ENCODE measurements at regions not wholly inside any gene's neighbourhood (a gene's known extent, or its start where the extent isn't known, plus 50 kb on each side); places are given as distances from the start of the nearest gene placed in this dataset.
"Not testable (repeated sequence)": the region's sequence is repeated elsewhere in the genome, so short reads cannot be mapped to it uniquely, and the experiment has no call there.

GRCh38 chr1:105260001-105260400 is 1510.3 kb downstream of the AMY1C start:
- ChIA-PET CTCF (no interaction called here), POLR2A (no interaction called here)
- intact Hi-C loops (cut with micrococcal nuclease), result no loop called here
- no peak for TF ChIP-seq CTCF (IDR thresholded peaks at IDR 0.05)
- Mint-ChIP-seq H3K36me3 (ENCODE audit: low read depth) (no peaks in the 10 kb centered on the region), H3K9me3 (peaks cover 8% of the 10 kb centered on the region), H3K4me3 (no peak overlapping the region), H3K27ac (no peak overlapping the region), H3K27me3 (no peaks in the 10 kb centered on the region), H3K4me1 (no peaks in the 10 kb centered on the region)
- ATAC-seq (ENCODE audit: low read depth) (no peak), DNase-seq (no peak)

- POLR2A ChIA-PET, result no interaction called here
Measured at GRCh38 chr1:105270966-105271365, 1521.3 kb downstream of the AMY1C start.

GRCh38 chr1:105272376-105272775 is 1522.7 kb downstream of the AMY1C start:
- DNase-seq; H3K36me3 Mint-ChIP-seq (ENCODE audit: low read depth); H3K27ac Mint-ChIP-seq; intact Hi-C loops (cut with micrococcal nuclease); ATAC-seq (ENCODE audit: low read depth); POLR2A ChIA-PET; H3K27me3 Mint-ChIP-seq; H3K4me3 Mint-ChIP-seq; CTCF ChIA-PET; H3K4me1 Mint-ChIP-seq: not testable (repeated sequence)
- peaks cover 11% of the 10 kb centered on the region for H3K9me3 Mint-ChIP-seq

More at GRCh38 chr1:105270966-105271365, 1521.3 kb downstream of the AMY1C start:
- no peak for ATAC-seq (ENCODE audit: low read depth)
- DNase-seq, result no peak
- H3K27ac Mint-ChIP-seq, result no peak overlapping the region
- no peaks in the 10 kb centered on the region for H3K27me3 Mint-ChIP-seq
- H3K4me3 Mint-ChIP-seq, result no peak overlapping the region
- peaks cover 11% of the 10 kb centered on the region for H3K9me3 Mint-ChIP-seq
- no peaks in the 10 kb centered on the region for H3K36me3 Mint-ChIP-seq (ENCODE audit: low read depth)
- no peaks in the 10 kb centered on the region for H3K4me1 Mint-ChIP-seq
- no peak for TF ChIP-seq CTCF (IDR thresholded peaks at IDR 0.05)
- intact Hi-C loops (cut with micrococcal nuclease), result no loop called here
- CTCF ChIA-PET, result no interaction called here

- no peak overlapping the region for H3K27ac Mint-ChIP-seq
- peaks cover 6% of the 10 kb centered on the region for H3K9me3 Mint-ChIP-seq
- ChIA-PET POLR2A (no interaction called here), CTCF (no interaction called here)
- no peak overlapping the region for H3K4me3 Mint-ChIP-seq
- no peaks in the 10 kb centered on the region for H3K4me1 Mint-ChIP-seq
- no peaks in the 10 kb centered on the region for H3K36me3 Mint-ChIP-seq (ENCODE audit: low read depth)
- no peaks in the 10 kb centered on the region for H3K27me3 Mint-ChIP-seq
- DNase-seq (no peak), ATAC-seq (ENCODE audit: low read depth) (no peak)
- intact Hi-C loops (cut with micrococcal nuclease), result no loop called here
- no peak for TF ChIP-seq CTCF (IDR thresholded peaks at IDR 0.05)
Measured at GRCh38 chr1:105294838-105295237, 1545.1 kb downstream of the AMY1C start.

- Mint-ChIP-seq H3K27ac (no peak overlapping the region), H3K4me3 (no peak overlapping the region), H3K27me3 (no peaks in the 10 kb centered on the region), H3K9me3 (peaks cover 3% of the 10 kb centered on the region), H3K36me3 (ENCODE audit: low read depth) (no peaks in the 10 kb centered on the region), H3K4me1 (no peaks in the 10 kb centered on the region)
- no peak for ATAC-seq (ENCODE audit: low read depth)
- ChIA-PET CTCF (no interaction called here), POLR2A (no interaction called here)
- DNase-seq, result no peak
- no peak for TF ChIP-seq CTCF (IDR thresholded peaks at IDR 0.05)
- intact Hi-C loops (cut with micrococcal nuclease), result no loop called here
Measured at GRCh38 chr1:105310063-105310462, 1560.4 kb downstream of the AMY1C start.

- TF ChIP-seq CTCF (IDR thresholded peaks at IDR 0.05), result no peak
- Mint-ChIP-seq H3K4me1 (no peaks in the 10 kb centered on the region), H3K27me3 (no peaks in the 10 kb centered on the region), H3K27ac (no peak overlapping the region), H3K4me3 (no peak overlapping the region), H3K9me3 (peaks cover 7% of the 10 kb centered on the region), H3K36me3 (ENCODE audit: low read depth) (no peaks in the 10 kb centered on the region)
- POLR2A ChIA-PET, result no interaction called here
- ATAC-seq (ENCODE audit: low read depth), result no peak
- CTCF ChIA-PET, result no interaction called here
- intact Hi-C loops (cut with micrococcal nuclease), result no loop called here
- no peak for DNase-seq
Measured at GRCh38 chr1:105317976-105318375, 1568.3 kb downstream of the AMY1C start.

Data from activated B cell treated with CpG ODN at 0.5 μM for 24 hours (primary cell).